ENCODE measurements at regions not wholly inside any gene's neighbourhood (a gene's known extent, or its start where the extent isn't known, plus 50 kb on each side); places are given as distances from the start of the nearest gene placed in this dataset.
"Not testable (repeated sequence)": the region's sequence is repeated elsewhere in the genome, so short reads cannot be mapped to it uniquely, and the experiment has no call there.

- DNase-seq (ENCODE audit: low read depth in 1 of 2, low spot score in 1 of 2) = no peak
Measured at GRCh38 chr1:221509575-221510355, 232.1 kb downstream of the DUSP10 start.

- DNase-seq (ENCODE audit: low read depth in 1 of 2, low spot score in 1 of 2) = no peak
Measured at GRCh38 chr1:221510793-221511503, 230.9 kb downstream of the DUSP10 start.

GRCh38 chr1:221511797-221512196 lies 230.1 kb downstream of the DUSP10 start:
- no peak for DNase-seq (ENCODE audit: low read depth in 1 of 2, low spot score in 1 of 2)

- DNase-seq (ENCODE audit: low read depth in 1 of 2, low spot score in 1 of 2) = no peak
Measured at GRCh38 chr1:221514806-221515205, 227.1 kb downstream of the DUSP10 start.

GRCh38 chr1:221515496-221515895 lies 226.4 kb downstream of the DUSP10 start:
- DNase-seq (ENCODE audit: low read depth in 1 of 2, low spot score in 1 of 2) = no peak

- no peak for DNase-seq (ENCODE audit: low read depth in 1 of 2, low spot score in 1 of 2)
Measured at GRCh38 chr1:221517961-221518360, 223.9 kb downstream of the DUSP10 start.

GRCh38 chr1:221520250-221520649 lies 221.6 kb downstream of the DUSP10 start:
- DNase-seq (ENCODE audit: low read depth in 1 of 2, low spot score in 1 of 2) = no peak

GRCh38 chr1:221521686-221522085 lies 220.2 kb downstream of the DUSP10 start:
- no peak for DNase-seq (ENCODE audit: low read depth in 1 of 2, low spot score in 1 of 2)

GRCh38 chr1:221522529-221522940 lies 219.4 kb downstream of the DUSP10 start:
- no peak for DNase-seq (ENCODE audit: low read depth in 1 of 2, low spot score in 1 of 2)

- DNase-seq (ENCODE audit: low read depth in 1 of 2, low spot score in 1 of 2) = no peak
Measured at GRCh38 chr1:221525749-221526148, 216.1 kb downstream of the DUSP10 start.

- DNase-seq (ENCODE audit: low read depth in 1 of 2, low spot score in 1 of 2) = no peak
Measured at GRCh38 chr1:221527302-221527701, 214.6 kb downstream of the DUSP10 start.

- DNase-seq (ENCODE audit: low read depth in 1 of 2, low spot score in 1 of 2) = no peak
Measured at GRCh38 chr1:221527886-221528624, 213.8 kb downstream of the DUSP10 start.

GRCh38 chr1:221530159-221530558 lies 211.7 kb downstream of the DUSP10 start:
- DNase-seq (ENCODE audit: low read depth in 1 of 2, low spot score in 1 of 2) = not testable (repeated sequence)

GRCh38 chr1:221530791-221531190 lies 211.1 kb downstream of the DUSP10 start:
- DNase-seq (ENCODE audit: low read depth in 1 of 2, low spot score in 1 of 2) = no peak

- DNase-seq (ENCODE audit: low read depth in 1 of 2, low spot score in 1 of 2) = no peak
Measured at GRCh38 chr1:221532071-221532773, 209.7 kb downstream of the DUSP10 start.

GRCh38 chr1:221541296-221541695 lies 200.6 kb downstream of the DUSP10 start:
- DNase-seq (ENCODE audit: low read depth in 1 of 2, low spot score in 1 of 2) = no peak

- no peak for DNase-seq (ENCODE audit: low read depth in 1 of 2, low spot score in 1 of 2)
Measured at GRCh38 chr1:221543529-221544120, 198.3 kb downstream of the DUSP10 start.

- no peak for DNase-seq (ENCODE audit: low read depth in 1 of 2, low spot score in 1 of 2)
Measured at GRCh38 chr1:221548942-221549341, 192.9 kb downstream of the DUSP10 start.

GRCh38 chr1:221549815-221550214 lies 192.1 kb downstream of the DUSP10 start:
- DNase-seq (ENCODE audit: low read depth in 1 of 2, low spot score in 1 of 2) = no peak

GRCh38 chr1:221552792-221553191 lies 189.1 kb downstream of the DUSP10 start:
- DNase-seq (ENCODE audit: low read depth in 1 of 2, low spot score in 1 of 2) = not testable (repeated sequence)

All from stimulated activated CD4-positive, alpha-beta T cell treated with anti-CD3 and anti-CD28 coated beads, Interleukin-15, amount 100 ng/mL, for 1 hour (primary cell).